ENCODE measurements at regions not wholly inside any gene's neighbourhood (a gene's known extent, or its start where the extent isn't known, plus 50 kb on each side); places are given as distances from the start of the nearest gene placed in this dataset.

GRCh38 chr6:23531666-23532065, 594.3 kb upstream of the NRSN1 start:
- no peak for DNase-seq (ENCODE audit: low spot score)
- Histone ChIP-seq H3K9me3 (ENCODE audit: low read depth) (no peaks in the 10 kb centered on the region), H4K20me1 (ENCODE audit: insufficient read depth, poor library complexity, severe bottlenecking) (no peaks in the 10 kb centered on the region), H3K27ac (peak overlapping the region; percentile 28), H3K9me2 (replicated peaks; ENCODE audit: insufficient read depth) (no peaks in the 10 kb centered on the region), H3K4me2 (no peak overlapping the region), H3K4me3 (no peak overlapping the region), H3K4me1 (ENCODE audit: insufficient read depth) (no peaks in the 10 kb centered on the region), H3K36me3 (replicated peaks; ENCODE audit: insufficient read depth, low read depth) (no peaks in the 10 kb centered on the region), H3K79me2 (no peaks in the 10 kb centered on the region), H2AFZ (no peak overlapping the region), H3K27me3 (no peaks in the 10 kb centered on the region)
- 71% methylated on average over 2 of the region's 2 CpGs for whole genome bisulfite sequencing (ENCODE audit: low lambda C conversion rate, missing lambda C conversion rate)
- TF ChIP-seq EZH2 (IDR thresholded peaks at IDR 0.05; ENCODE audit: borderline replicate concordance) = no peak
- TF ChIP-seq EZH2phosphoT487 (IDR thresholded peaks at IDR 0.05; ENCODE audit: low read depth, severe bottlenecking, unreplicated experiment) = no peak
- no peak for TF ChIP-seq CTCF (IDR thresholded peaks at IDR 0.05; ENCODE audit: poor library complexity)

- H3K79me2 ChIP-seq = no peaks in the 10 kb centered on the region
- no peak for DNase-seq (ENCODE audit: low spot score)
- TF ChIP-seq EZH2phosphoT487 (IDR thresholded peaks at IDR 0.05; ENCODE audit: low read depth, severe bottlenecking, unreplicated experiment) (no peak), CTCF (IDR thresholded peaks at IDR 0.05; ENCODE audit: poor library complexity) (no peak), EZH2 (IDR thresholded peaks at IDR 0.05; ENCODE audit: borderline replicate concordance) (no peak)
- H3K4me3 ChIP-seq = no peak overlapping the region
- H3K27me3 ChIP-seq = no peaks in the 10 kb centered on the region
- no peaks in the 10 kb centered on the region for H3K9me3 ChIP-seq (ENCODE audit: low read depth)
- no peak overlapping the region for H2AFZ ChIP-seq
- peak overlapping the region; percentile 28 for H3K27ac ChIP-seq
- H3K36me3 ChIP-seq (replicated peaks; ENCODE audit: insufficient read depth, low read depth) = no peaks in the 10 kb centered on the region
- H3K4me1 ChIP-seq (ENCODE audit: insufficient read depth) = no peaks in the 10 kb centered on the region
- no peak overlapping the region for H3K4me2 ChIP-seq
- H3K9me2 ChIP-seq (replicated peaks; ENCODE audit: insufficient read depth) = no peaks in the 10 kb centered on the region
- H4K20me1 ChIP-seq (ENCODE audit: insufficient read depth, poor library complexity, severe bottlenecking) = no peaks in the 10 kb centered on the region
Measured at GRCh38 chr6:23532227-23532626, 593.8 kb upstream of the NRSN1 start.

- no peak for TF ChIP-seq EZH2phosphoT487 (IDR thresholded peaks at IDR 0.05; ENCODE audit: low read depth, severe bottlenecking, unreplicated experiment)
- TF ChIP-seq EZH2 (IDR thresholded peaks at IDR 0.05; ENCODE audit: borderline replicate concordance) = no peak
- TF ChIP-seq CTCF (IDR thresholded peaks at IDR 0.05; ENCODE audit: poor library complexity) = no peak
- 96% methylated on average over 2 of the region's 2 CpGs for WGBS (ENCODE audit: low lambda C conversion rate, missing lambda C conversion rate)
Measured at GRCh38 chr6:23533311-23533710, 592.7 kb upstream of the NRSN1 start.

GRCh38 chr6:23533944-23534343, 592.1 kb upstream of the NRSN1 start:
- H2AFZ ChIP-seq = no peak overlapping the region
- no peak for DNase-seq (ENCODE audit: low spot score)
- H3K36me3 ChIP-seq (replicated peaks; ENCODE audit: insufficient read depth, low read depth) = no peaks in the 10 kb centered on the region
- no peak overlapping the region for H3K4me2 ChIP-seq
- no peaks in the 10 kb centered on the region for H3K9me3 ChIP-seq (ENCODE audit: low read depth)
- H4K20me1 ChIP-seq (ENCODE audit: insufficient read depth, poor library complexity, severe bottlenecking) = no peaks in the 10 kb centered on the region
- H3K4me1 ChIP-seq (ENCODE audit: insufficient read depth) = no peaks in the 10 kb centered on the region
- no peak overlapping the region for H3K4me3 ChIP-seq
- TF ChIP-seq EZH2phosphoT487 (IDR thresholded peaks at IDR 0.05; ENCODE audit: low read depth, severe bottlenecking, unreplicated experiment) (no peak), EZH2 (IDR thresholded peaks at IDR 0.05; ENCODE audit: borderline replicate concordance) (no peak), CTCF (IDR thresholded peaks at IDR 0.05; ENCODE audit: poor library complexity) (no peak)
- no peaks in the 10 kb centered on the region for H3K9me2 ChIP-seq (replicated peaks; ENCODE audit: insufficient read depth)
- no peaks in the 10 kb centered on the region for H3K27me3 ChIP-seq
- no peak overlapping the region for H3K27ac ChIP-seq
- WGBS (ENCODE audit: low lambda C conversion rate, missing lambda C conversion rate) = 77% methylated on average over 7 of the region's 7 CpGs
- H3K79me2 ChIP-seq = no peaks in the 10 kb centered on the region

More at GRCh38 chr6:23533311-23533710, 592.7 kb upstream of the NRSN1 start:
- H3K36me3 ChIP-seq (replicated peaks; ENCODE audit: insufficient read depth, low read depth) = no peaks in the 10 kb centered on the region
- no peaks in the 10 kb centered on the region for H4K20me1 ChIP-seq (ENCODE audit: insufficient read depth, poor library complexity, severe bottlenecking)
- H3K27ac ChIP-seq = no peak overlapping the region
- no peak for DNase-seq (ENCODE audit: low spot score)
- no peak overlapping the region for H2AFZ ChIP-seq
- no peaks in the 10 kb centered on the region for H3K9me2 ChIP-seq (replicated peaks; ENCODE audit: insufficient read depth)
- H3K79me2 ChIP-seq = no peaks in the 10 kb centered on the region
- no peak overlapping the region for H3K4me3 ChIP-seq
- no peaks in the 10 kb centered on the region for H3K4me1 ChIP-seq (ENCODE audit: insufficient read depth)
- no peaks in the 10 kb centered on the region for H3K27me3 ChIP-seq
- no peaks in the 10 kb centered on the region for H3K9me3 ChIP-seq (ENCODE audit: low read depth)
- no peak overlapping the region for H3K4me2 ChIP-seq
